BE2C (cell line): ENCODE measurements at regions not wholly inside any gene's neighbourhood (a gene's known extent, or its start where the extent isn't known, plus 50 kb on each side); places are given as distances from the start of the nearest gene placed in this dataset.

Experiments used
- DNase-seq: peaks from one replicate; pipeline ENCODE4 v3.0.0-alpha.2; 2020
- H3K27me3 ChIP-seq: fragments of 250-450 bp; sonication (Bioruptor Pico); 2 replicates; pipeline ENCODE4 v1.5.1; 2020; ENCODE audit warnings: mild to moderate bottlenecking
- H3K36me3 ChIP-seq: fragments of 250-450 bp; sonication (Bioruptor Pico); 2 replicates; pipeline ENCODE4 v1.5.1; 2020; ENCODE audit warnings: mild to moderate bottlenecking
- H3K4me1 ChIP-seq: fragments of 250-450 bp; sonication (Bioruptor Pico); 2 replicates; pipeline ENCODE4 v1.5.1; 2020
- H3K4me3 ChIP-seq: 2 replicates; pipeline ENCODE4 v1.5.1; 2011; ENCODE audit warnings: low read depth, low read length
- H3K9me3 ChIP-seq: fragments of 250-450 bp; sonication (Bioruptor Pico); 2 replicates; pipeline ENCODE4 v1.5.1; 2020
- CTCF ChIP-seq: IDR thresholded peaks from 2 replicates; pipeline ENCODE4 v1.5.1; 2012; ENCODE audit warnings: mild to moderate bottlenecking, low read depth, low read length

GRCh38 chr3:28971156-28971555 is 309.7 kb upstream of the RBMS3 start:
- Histone ChIP-seq H3K4me3 (no peak overlapping the region), H3K27me3 (no peaks in the 10 kb centered on the region), H3K9me3 (no peaks in the 10 kb centered on the region), H3K4me1 (no peaks in the 10 kb centered on the region), H3K36me3 (no peaks in the 10 kb centered on the region)
- no peak for TF ChIP-seq CTCF
- no peak for DNase-seq

- Histone ChIP-seq H3K36me3 (no peaks in the 10 kb centered on the region), H3K4me3 (no peak overlapping the region), H3K27me3 (no peaks in the 10 kb centered on the region), H3K4me1 (no peaks in the 10 kb centered on the region), H3K9me3 (no peaks in the 10 kb centered on the region)
- DNase-seq = no peak
- no peak for TF ChIP-seq CTCF
These were observed 307.9 kb upstream of the RBMS3 start for GRCh38 chr3:28972921-28973320.

- H3K4me3 ChIP-seq = no peak overlapping the region
- no peak for TF ChIP-seq CTCF
These were observed 307.3 kb upstream of the RBMS3 start for GRCh38 chr3:28973609-28974008.

GRCh38 chr3:28978092-28978491 is 302.8 kb upstream of the RBMS3 start:
- no peaks in the 10 kb centered on the region for H3K4me1 ChIP-seq
- DNase-seq = no peak
- H3K27me3 ChIP-seq = no peaks in the 10 kb centered on the region
- TF ChIP-seq CTCF = no peak
- no peaks in the 10 kb centered on the region for H3K36me3 ChIP-seq
- no peak overlapping the region for H3K4me3 ChIP-seq
- no peaks in the 10 kb centered on the region for H3K9me3 ChIP-seq

More at GRCh38 chr3:28973609-28974008, 307.3 kb upstream of the RBMS3 start:
- H3K9me3 ChIP-seq = no peaks in the 10 kb centered on the region
- DNase-seq = no peak
- no peaks in the 10 kb centered on the region for H3K36me3 ChIP-seq
- H3K4me1 ChIP-seq = no peaks in the 10 kb centered on the region
- no peaks in the 10 kb centered on the region for H3K27me3 ChIP-seq

- Histone ChIP-seq H3K9me3 (no peaks in the 10 kb centered on the region), H3K36me3 (no peaks in the 10 kb centered on the region), H3K4me1 (no peaks in the 10 kb centered on the region), H3K4me3 (no peak overlapping the region), H3K27me3 (no peaks in the 10 kb centered on the region)
- no peak for TF ChIP-seq CTCF
- no peak for DNase-seq
These were observed 300.7 kb upstream of the RBMS3 start for GRCh38 chr3:28980131-28980530.

- Histone ChIP-seq H3K36me3 (no peaks in the 10 kb centered on the region), H3K4me3 (no peak overlapping the region), H3K27me3 (no peaks in the 10 kb centered on the region), H3K9me3 (no peaks in the 10 kb centered on the region), H3K4me1 (no peaks in the 10 kb centered on the region)
- no peak for DNase-seq
- TF ChIP-seq CTCF = no peak
These were observed 300.2 kb upstream of the RBMS3 start for GRCh38 chr3:28980631-28981030.
